T-helper 17 cell (primary cell): ENCODE measurements at regions not wholly inside any gene's neighbourhood (a gene's known extent, or its start where the extent isn't known, plus 50 kb on each side); places are given as distances from the start of the nearest gene placed in this dataset.
"Not testable (repeated sequence)": the region's sequence is repeated elsewhere in the genome, so short reads cannot be mapped to it uniquely, and the experiment has no call there.

Experiments used
- ATAC-seq: fragments of 150-1000 bp; cut with Tn5 transposase; 2 replicates; pipeline ENCODE4 v1.10.0; 2021; ENCODE audit warnings: mild to moderate bottlenecking, moderate library complexity
- DNase-seq, 3 donors: peaks; one replicate each; pipeline versions ENCODE4 v3.0.0 to v3.0.0-alpha.2; 2020 to 2021
- H3K9me3 ChIP-seq: one replicate; pipeline ENCODE4 v1.7.0; 2013; ENCODE audit warnings: low read length, mild to moderate bottlenecking; ENCODE audit not compliant: control insufficient read depth, poor library complexity, severe bottlenecking
- H3K27ac Mint-ChIP-seq: one replicate; pipeline ENCODE4 v1.8.0; 2022; ENCODE audit warnings: mild to moderate bottlenecking, moderate library complexity, mixed read lengths
- H3K27me3 Mint-ChIP-seq: one replicate; pipeline ENCODE4 v1.8.0; 2022; ENCODE audit warnings: mixed read lengths
- H3K36me3 Mint-ChIP-seq: one replicate; pipeline ENCODE4 v1.8.0; 2022; ENCODE audit warnings: low read depth, mixed read lengths
- H3K4me1 Mint-ChIP-seq: one replicate; pipeline ENCODE4 v1.8.0; 2022; ENCODE audit warnings: mild to moderate bottlenecking, mixed read lengths
- H3K4me3 Mint-ChIP-seq: one replicate; pipeline ENCODE4 v1.8.0; 2022; ENCODE audit warnings: mild to moderate bottlenecking, moderate library complexity, mixed read lengths

- no peaks in the 10 kb centered on the region for H3K9me3 ChIP-seq
- DNase-seq (no peak), ATAC-seq (no peak)
- H3K4me1 Mint-ChIP-seq: no peaks in the 10 kb centered on the region
- H3K4me3 Mint-ChIP-seq: no peak overlapping the region
- H3K36me3 Mint-ChIP-seq: no peaks in the 10 kb centered on the region
- no peak overlapping the region for H3K27ac Mint-ChIP-seq
- H3K27me3 Mint-ChIP-seq: no peaks in the 10 kb centered on the region
Observed at GRCh38 chr6:93675856-93676417, 256.6 kb upstream of the EPHA7 start.

GRCh38 chr6:93663111-93663510 is 243.8 kb upstream of the EPHA7 start:
- no peak for DNase-seq
- Mint-ChIP-seq H3K27me3 (no peaks in the 10 kb centered on the region), H3K4me3 (no peak overlapping the region)

GRCh38 chr6:93654548-93654947 is 235.2 kb upstream of the EPHA7 start:
- H3K27me3 Mint-ChIP-seq: no peaks in the 10 kb centered on the region
- H3K9me3 ChIP-seq: no peaks in the 10 kb centered on the region
- H3K36me3 Mint-ChIP-seq: no peaks in the 10 kb centered on the region
- ATAC-seq (no peak), DNase-seq (no peak)
- no peaks in the 10 kb centered on the region for H3K4me1 Mint-ChIP-seq
- no peak overlapping the region for H3K27ac Mint-ChIP-seq
- no peak overlapping the region for H3K4me3 Mint-ChIP-seq

More at GRCh38 chr6:93663111-93663510, 243.8 kb upstream of the EPHA7 start:
- Mint-ChIP-seq H3K36me3 (no peaks in the 10 kb centered on the region), H3K27ac (no peak overlapping the region), H3K4me1 (no peaks in the 10 kb centered on the region)
- ATAC-seq: no peak
- H3K9me3 ChIP-seq: no peaks in the 10 kb centered on the region

- Mint-ChIP-seq H3K27me3 (no peaks in the 10 kb centered on the region), H3K4me1 (no peaks in the 10 kb centered on the region), H3K36me3 (no peaks in the 10 kb centered on the region), H3K4me3 (no peak overlapping the region), H3K27ac (no peak overlapping the region)
- no peak for DNase-seq
- no peak for ATAC-seq
- H3K9me3 ChIP-seq: no peaks in the 10 kb centered on the region
Observed at GRCh38 chr6:93644611-93645010, 225.3 kb upstream of the EPHA7 start.

- Mint-ChIP-seq H3K27me3 (no peaks in the 10 kb centered on the region), H3K36me3 (no peaks in the 10 kb centered on the region), H3K4me3 (no peak overlapping the region), H3K4me1 (no peaks in the 10 kb centered on the region), H3K27ac (no peak overlapping the region)
- no peaks in the 10 kb centered on the region for H3K9me3 ChIP-seq
- no peak for ATAC-seq
- no peak for DNase-seq
Observed at GRCh38 chr6:93639126-93639525, 219.8 kb upstream of the EPHA7 start.

- H3K36me3 Mint-ChIP-seq, DNase-seq, H3K4me3 Mint-ChIP-seq, H3K9me3 ChIP-seq, ATAC-seq, H3K27me3 Mint-ChIP-seq, H3K27ac Mint-ChIP-seq, H3K4me1 Mint-ChIP-seq: not testable (repeated sequence)
Observed at GRCh38 chr6:93636987-93637664, 217.8 kb upstream of the EPHA7 start.

- DNase-seq (no peak), ATAC-seq (no peak)
- Mint-ChIP-seq H3K27me3 (no peaks in the 10 kb centered on the region), H3K36me3 (no peaks in the 10 kb centered on the region), H3K27ac (no peak overlapping the region), H3K4me1 (no peaks in the 10 kb centered on the region), H3K4me3 (no peak overlapping the region)
- H3K9me3 ChIP-seq: peaks cover 4% of the 10 kb centered on the region
Observed at GRCh38 chr6:93624408-93624807, 205.0 kb upstream of the EPHA7 start.

GRCh38 chr6:93621442-93621841 is 202.1 kb upstream of the EPHA7 start:
- H3K4me1 Mint-ChIP-seq: no peaks in the 10 kb centered on the region
- H3K9me3 ChIP-seq: peaks cover 4% of the 10 kb centered on the region
- H3K27ac Mint-ChIP-seq: no peak overlapping the region
- H3K4me3 Mint-ChIP-seq: no peak overlapping the region
- H3K36me3 Mint-ChIP-seq: no peaks in the 10 kb centered on the region
- H3K27me3 Mint-ChIP-seq: no peaks in the 10 kb centered on the region
- DNase-seq (no peak), ATAC-seq (no peak)

GRCh38 chr6:93604951-93605350 is 185.6 kb upstream of the EPHA7 start:
- H3K4me1 Mint-ChIP-seq: no peaks in the 10 kb centered on the region
- H3K27me3 Mint-ChIP-seq: no peaks in the 10 kb centered on the region
- no peaks in the 10 kb centered on the region for H3K36me3 Mint-ChIP-seq
- H3K9me3 ChIP-seq: no peaks in the 10 kb centered on the region
- no peak overlapping the region for H3K27ac Mint-ChIP-seq
- DNase-seq (no peak), ATAC-seq (no peak)
- H3K4me3 Mint-ChIP-seq: no peak overlapping the region

- no peaks in the 10 kb centered on the region for H3K9me3 ChIP-seq
- H3K27ac Mint-ChIP-seq: no peak overlapping the region
- no peaks in the 10 kb centered on the region for H3K4me1 Mint-ChIP-seq
- no peaks in the 10 kb centered on the region for H3K27me3 Mint-ChIP-seq
- DNase-seq: no peak
- no peak overlapping the region for H3K4me3 Mint-ChIP-seq
- no peaks in the 10 kb centered on the region for H3K36me3 Mint-ChIP-seq
- no peak for ATAC-seq
Observed at GRCh38 chr6:93592417-93592816, 173.1 kb upstream of the EPHA7 start.

GRCh38 chr6:93586306-93586705 is 166.9 kb upstream of the EPHA7 start:
- Mint-ChIP-seq H3K4me1 (no peaks in the 10 kb centered on the region), H3K4me3 (no peak overlapping the region), H3K27me3 (no peaks in the 10 kb centered on the region), H3K27ac (no peak overlapping the region), H3K36me3 (no peaks in the 10 kb centered on the region)
- H3K9me3 ChIP-seq: no peaks in the 10 kb centered on the region
- ATAC-seq (no peak), DNase-seq (no peak)

- no peak for DNase-seq
- Mint-ChIP-seq H3K27me3 (no peaks in the 10 kb centered on the region), H3K4me3 (no peak overlapping the region), H3K4me1 (no peaks in the 10 kb centered on the region), H3K36me3 (no peaks in the 10 kb centered on the region), H3K27ac (no peak overlapping the region)
- ATAC-seq: no peak
- no peaks in the 10 kb centered on the region for H3K9me3 ChIP-seq
Observed at GRCh38 chr6:93584300-93584699, 164.9 kb upstream of the EPHA7 start.

GRCh38 chr6:93581371-93581770 is 162.0 kb upstream of the EPHA7 start:
- no peak overlapping the region for H3K27ac Mint-ChIP-seq

GRCh38 chr6:93580446-93580845 is 161.1 kb upstream of the EPHA7 start:
- ATAC-seq (no peak), DNase-seq (no peak)
- Mint-ChIP-seq H3K4me1 (no peaks in the 10 kb centered on the region), H3K36me3 (no peaks in the 10 kb centered on the region), H3K27me3 (no peaks in the 10 kb centered on the region), H3K4me3 (no peak overlapping the region), H3K27ac (no peak overlapping the region)
- no peaks in the 10 kb centered on the region for H3K9me3 ChIP-seq

More at GRCh38 chr6:93581371-93581770, 162.0 kb upstream of the EPHA7 start:
- H3K27me3 Mint-ChIP-seq: no peaks in the 10 kb centered on the region
- no peak overlapping the region for H3K4me3 Mint-ChIP-seq
- DNase-seq: no peak
- no peaks in the 10 kb centered on the region for H3K4me1 Mint-ChIP-seq
- H3K36me3 Mint-ChIP-seq: no peaks in the 10 kb centered on the region
- no peaks in the 10 kb centered on the region for H3K9me3 ChIP-seq
- no peak for ATAC-seq
